Gastrocnemius medialis (tissue), 4 donors: ENCODE measurements at regions not wholly inside any gene's neighbourhood (a gene's known extent, or its start where the extent isn't known, plus 50 kb on each side); places are given as distances from the start of the nearest gene placed in this dataset.

Source experiments
- ATAC-seq, 2 donors: fragments of 150-250 bp; one replicate each; pipeline ENCODE4 v1.9.1; 2016
- DNase-seq, 2 donors: peaks; one replicate each; pipeline ENCODE4 v3.0.0-alpha.2; 2019
- H3K27ac ChIP-seq, 4 donors: fragments of 200-600 bp; sonication (generic); 1 replicate in 1 of 4; 2 replicates in 3 of 4; pipeline ENCODE4 v1.5.1; 2016 to 2018; ENCODE audit warnings: mild to moderate bottlenecking in 2 of 4, moderate library complexity in 1 of 4
- H3K27me3 ChIP-seq, 3 donors: fragments of 200-600 bp; sonication (generic) in 2 of 3; 1 replicate in 1 of 3; 2 replicates in 2 of 3; pipeline versions ENCODE4 v1.5.1 to v1.6.0; 2016 to 2019; ENCODE audit warnings: mild to moderate bottlenecking in 1 of 3, moderate library complexity in 1 of 3
- H3K36me3 ChIP-seq, 2 donors: fragments of 200-600 bp; sonication (generic) in 1 of 2; one replicate each; pipeline ENCODE4 v1.5.1; 2017 to 2018
- H3K4me1 ChIP-seq, 2 donors: fragments of 200-600 bp; sonication (generic) in 1 of 2; one replicate each; pipeline ENCODE4 v1.5.1; 2016 to 2017; ENCODE audit warnings: mild to moderate bottlenecking in 2 of 2
- H3K4me3 ChIP-seq, 4 donors: fragments of 200-600 bp; sonication (generic) in 3 of 4; 1 replicate in 1 of 4; 2 replicates in 3 of 4; pipeline ENCODE4 v1.5.1; 2016 to 2019; ENCODE audit warnings: mild to moderate bottlenecking in 2 of 4
- H3K9me3 ChIP-seq, 3 donors: fragments of 200-600 bp; sonication (generic) in 2 of 3; 1 replicate in 1 of 3; 2 replicates in 2 of 3; pipeline ENCODE4 v1.5.1; 2016 to 2019
- POLR2A ChIP-seq, 2 donors: fragments of 450-650 bp; IDR thresholded peaks; one replicate each; pipeline ENCODE4 v1.6.1; 2017; ENCODE audit warnings: antibody characterized with exemption in 2 of 2, mild to moderate bottlenecking in 2 of 2, moderate library complexity in 2 of 2
- in situ Hi-C, 4 donors: fragments of 200-750 bp; cut with MboI; loops; one replicate each; pipeline versions ENCODE4 v1.15.0 to v1.8.0; 2017; ENCODE audit warnings: low sequenced_read_pairs in 4 of 4
- intact Hi-C: fragments of 100-400 bp; cut with DNase I; formaldehyde crosslinking; loops from one replicate; pipeline ENCODE4 v1.15.1; 2023; ENCODE audit warnings: low total_unique reads
- TF ChIP-seq, protein P1 (sequence below), 5 experiments: fragments of 450-650 bp in 3 of 5; fragments of 200-600 bp in 2 of 5; sonication (generic) in 2 of 5; IDR thresholded peaks in 4 of 5; conservative IDR thresholded peaks in 1 of 5; 1 replicate in 4 of 5; 2 replicates in 1 of 5; pipeline ENCODE4 v1.5.1; 2016 to 2019; ENCODE audit warnings: antibody characterized with exemption in 5 of 5, mild to moderate bottlenecking in 3 of 5, moderate library complexity in 3 of 5

DNA sequence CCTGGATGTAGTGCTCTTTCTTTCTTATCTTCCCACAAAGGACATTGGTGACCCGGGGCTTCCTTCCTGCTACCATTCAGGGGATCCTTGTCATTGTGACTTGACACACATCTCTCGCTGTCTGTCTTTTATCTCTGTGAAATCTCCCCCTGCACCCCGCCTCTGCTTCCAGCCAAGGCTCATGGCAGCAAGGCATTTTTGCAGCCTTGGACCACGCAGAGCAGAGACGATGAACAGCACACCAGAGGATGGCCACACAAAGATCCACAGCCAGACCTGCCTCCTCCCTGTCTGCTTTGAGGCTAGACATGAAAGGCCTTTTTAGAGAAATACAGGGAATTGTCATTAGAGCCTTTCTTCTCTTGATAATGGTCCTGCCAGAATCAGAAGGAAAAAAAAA lies 549.1 kb downstream of the CDK5RAP2 start:
- H3K27ac ChIP-seq, result no peak overlapping the region
- H3K36me3 ChIP-seq, result no peaks in the 10 kb centered on the region
- DNase-seq (no peak), ATAC-seq (no peak)
- no peak for TF ChIP-seq POLR2A (IDR thresholded peaks at IDR 0.05)
- TF ChIP-seq, protein P1, sequence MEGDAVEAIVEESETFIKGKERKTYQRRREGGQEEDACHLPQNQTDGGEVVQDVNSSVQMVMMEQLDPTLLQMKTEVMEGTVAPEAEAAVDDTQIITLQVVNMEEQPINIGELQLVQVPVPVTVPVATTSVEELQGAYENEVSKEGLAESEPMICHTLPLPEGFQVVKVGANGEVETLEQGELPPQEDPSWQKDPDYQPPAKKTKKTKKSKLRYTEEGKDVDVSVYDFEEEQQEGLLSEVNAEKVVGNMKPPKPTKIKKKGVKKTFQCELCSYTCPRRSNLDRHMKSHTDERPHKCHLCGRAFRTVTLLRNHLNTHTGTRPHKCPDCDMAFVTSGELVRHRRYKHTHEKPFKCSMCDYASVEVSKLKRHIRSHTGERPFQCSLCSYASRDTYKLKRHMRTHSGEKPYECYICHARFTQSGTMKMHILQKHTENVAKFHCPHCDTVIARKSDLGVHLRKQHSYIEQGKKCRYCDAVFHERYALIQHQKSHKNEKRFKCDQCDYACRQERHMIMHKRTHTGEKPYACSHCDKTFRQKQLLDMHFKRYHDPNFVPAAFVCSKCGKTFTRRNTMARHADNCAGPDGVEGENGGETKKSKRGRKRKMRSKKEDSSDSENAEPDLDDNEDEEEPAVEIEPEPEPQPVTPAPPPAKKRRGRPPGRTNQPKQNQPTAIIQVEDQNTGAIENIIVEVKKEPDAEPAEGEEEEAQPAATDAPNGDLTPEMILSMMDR (IDR thresholded peaks at IDR 0.05 in 4 of 5, conservative IDR thresholded peaks at IDR 0.05 in 1 of 5), result no peak
- intact Hi-C loops, result no loop called here
- no peak overlapping the region for H3K4me3 ChIP-seq
- H3K27me3 ChIP-seq, result no peaks in the 10 kb centered on the region
- H3K4me1 ChIP-seq, result no peaks in the 10 kb centered on the region
- H3K9me3 ChIP-seq, result no peaks in the 10 kb centered on the region
- in situ Hi-C loops, result no loop called here

DNA sequence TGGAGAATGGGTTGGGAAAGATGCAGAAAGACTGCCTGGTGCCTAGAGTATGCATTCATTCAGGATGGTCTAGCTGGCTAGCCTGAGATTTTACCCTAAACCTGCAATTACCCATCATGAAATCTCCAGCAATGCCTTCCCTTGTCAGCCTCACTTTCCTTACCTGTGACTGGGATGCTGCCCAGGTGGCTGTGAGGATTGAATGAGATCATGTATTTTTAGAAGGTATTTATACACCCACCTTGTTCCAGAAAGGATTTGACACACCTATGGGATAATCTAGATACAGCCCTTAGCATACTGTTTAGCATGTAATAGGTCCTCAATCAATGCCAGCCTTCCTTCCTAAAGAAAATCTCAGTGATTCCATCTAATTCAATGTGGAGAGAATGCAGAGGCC lies 561.4 kb downstream of the CDK5RAP2 start:
- Histone ChIP-seq H3K4me3 (no peak overlapping the region), H3K36me3 (no peaks in the 10 kb centered on the region), H3K27me3 (no peaks in the 10 kb centered on the region), H3K9me3 (no peaks in the 10 kb centered on the region), H3K27ac (no peak overlapping the region), H3K4me1 (no peaks in the 10 kb centered on the region)
- ATAC-seq (no peak), DNase-seq (no peak)
- in situ Hi-C loops, result no loop called here
- no peak for TF ChIP-seq POLR2A (IDR thresholded peaks at IDR 0.05)
- TF ChIP-seq, protein P1 (IDR thresholded peaks at IDR 0.05 in 4 of 5, conservative IDR thresholded peaks at IDR 0.05 in 1 of 5), result no peak
- intact Hi-C loops, result no loop called here

DNA sequence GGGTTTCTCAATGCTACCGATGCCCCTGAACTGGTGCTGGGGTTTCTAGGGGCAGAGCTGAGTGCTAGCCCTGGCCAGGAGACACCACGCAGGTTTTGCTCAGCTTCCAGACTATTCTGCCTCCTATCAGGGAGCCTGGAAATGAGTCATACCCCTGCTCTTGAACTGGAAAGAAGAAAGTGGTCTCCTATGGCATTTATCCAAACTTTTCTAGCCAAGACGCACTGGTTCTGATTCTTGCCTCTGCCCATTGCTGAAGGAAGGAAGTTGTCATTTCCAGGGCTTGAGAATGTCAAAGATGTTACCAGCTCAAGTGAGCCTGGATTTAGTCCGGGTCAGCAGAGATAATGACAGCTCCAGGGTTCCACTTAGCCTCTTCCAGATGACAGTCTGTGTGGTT lies 561.9 kb downstream of the CDK5RAP2 start:
- no peaks in the 10 kb centered on the region for H3K36me3 ChIP-seq
- H3K9me3 ChIP-seq, result no peaks in the 10 kb centered on the region
- in situ Hi-C loops (no loop called here), intact Hi-C loops (no loop called here)
- no peak overlapping the region for H3K4me3 ChIP-seq
- no peak for DNase-seq
- no peaks in the 10 kb centered on the region for H3K27me3 ChIP-seq
- no peak overlapping the region for H3K27ac ChIP-seq
- no peaks in the 10 kb centered on the region for H3K4me1 ChIP-seq
- ATAC-seq, result no peak
- no peak for TF ChIP-seq POLR2A (IDR thresholded peaks at IDR 0.05)
- TF ChIP-seq, protein P1 (IDR thresholded peaks at IDR 0.05 in 4 of 5, conservative IDR thresholded peaks at IDR 0.05 in 1 of 5), result no peak

DNA sequence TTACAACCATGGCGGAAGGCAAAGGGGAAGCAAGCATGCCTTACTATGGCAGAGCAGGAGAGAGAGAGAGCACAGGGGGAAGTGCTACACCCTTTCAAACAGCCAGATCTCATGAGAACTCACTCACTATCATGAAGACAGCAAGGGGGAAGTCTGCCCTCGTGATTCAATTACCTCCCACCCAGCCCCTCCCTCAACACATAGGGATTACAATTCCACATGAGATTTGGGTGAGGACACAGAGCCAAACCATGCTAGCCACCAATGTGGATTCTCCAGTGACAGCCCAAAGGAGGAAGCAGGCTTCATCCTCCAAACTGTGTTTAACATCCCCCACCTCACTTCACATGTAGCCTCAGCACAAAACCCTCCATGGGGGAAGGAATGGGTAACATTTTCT lies 563.7 kb downstream of the CDK5RAP2 start:
- no peak for DNase-seq
- no peak for ATAC-seq
- Histone ChIP-seq H3K4me1 (no peaks in the 10 kb centered on the region), H3K27me3 (no peaks in the 10 kb centered on the region), H3K27ac (no peak overlapping the region), H3K4me3 (no peak overlapping the region), H3K36me3 (no peaks in the 10 kb centered on the region), H3K9me3 (no peaks in the 10 kb centered on the region)
- intact Hi-C loops, result no loop called here
- in situ Hi-C loops, result no loop called here
- TF ChIP-seq, protein P1 (IDR thresholded peaks at IDR 0.05 in 4 of 5, conservative IDR thresholded peaks at IDR 0.05 in 1 of 5), result no peak
- TF ChIP-seq POLR2A (IDR thresholded peaks at IDR 0.05), result no peak

DNA sequence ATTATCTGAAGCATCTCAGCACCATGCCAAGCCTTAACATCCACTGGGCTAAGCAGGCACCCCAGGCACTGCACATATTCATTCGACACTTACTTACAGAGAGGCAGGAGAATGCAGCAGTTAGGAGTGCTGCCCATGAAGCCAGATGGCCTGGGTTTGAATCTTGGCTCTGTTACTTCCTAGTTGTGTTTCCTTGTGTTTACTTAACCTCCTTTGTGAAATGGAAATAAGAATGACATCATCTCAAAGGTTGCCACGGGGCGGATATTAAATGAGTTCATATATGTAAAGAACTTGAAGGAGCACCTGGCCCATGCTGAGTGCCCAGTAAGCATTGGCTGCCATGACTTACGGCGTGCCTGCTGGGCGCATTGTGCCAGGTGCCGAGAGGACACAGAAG lies 565.2 kb downstream of the CDK5RAP2 start:
- intact Hi-C loops, result no loop called here
- no peak for TF ChIP-seq POLR2A (IDR thresholded peaks at IDR 0.05)
- TF ChIP-seq, protein P1 (IDR thresholded peaks at IDR 0.05 in 4 of 5, conservative IDR thresholded peaks at IDR 0.05 in 1 of 5), result no peak
- H3K4me1 ChIP-seq, result no peaks in the 10 kb centered on the region
- H3K36me3 ChIP-seq, result no peaks in the 10 kb centered on the region
- DNase-seq (no peak), ATAC-seq (no peak)
- no peak overlapping the region for H3K4me3 ChIP-seq
- H3K27me3 ChIP-seq, result no peaks in the 10 kb centered on the region
- H3K9me3 ChIP-seq, result no peaks in the 10 kb centered on the region
- in situ Hi-C loops, result no loop called here
- no peak overlapping the region for H3K27ac ChIP-seq
